ENCODE measurements at regions not wholly inside any gene's neighbourhood (a gene's known extent, or its start where the extent isn't known, plus 50 kb on each side); places are given as distances from the start of the nearest gene placed in this dataset.

DNA sequence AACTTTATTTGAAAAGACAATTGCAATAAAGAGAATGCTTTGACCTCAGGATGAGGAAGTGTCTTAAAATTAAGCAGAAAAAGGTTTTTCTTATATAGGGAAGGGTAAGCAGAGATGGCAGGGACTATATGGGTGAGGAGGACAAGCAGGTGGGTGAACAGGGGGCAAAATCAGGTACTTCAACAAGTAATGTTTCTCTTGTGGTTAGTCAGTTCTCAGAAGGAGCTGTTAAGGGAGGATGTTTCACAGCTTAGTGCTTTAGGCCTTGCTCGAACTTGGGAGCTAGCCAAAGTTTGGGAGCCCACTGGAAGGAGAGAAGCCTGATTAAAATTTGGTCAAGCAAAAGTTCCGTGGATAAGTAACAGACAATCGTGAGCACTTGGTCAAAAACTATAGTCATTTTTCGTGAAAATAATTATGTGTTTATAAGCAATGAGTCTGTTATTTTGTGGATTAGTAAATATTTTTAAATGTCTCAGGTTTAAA, 364.2 kb upstream of the TMPO start:
- Histone ChIP-seq H3K27me3 (ENCODE audit: control insufficient read depth, insufficient read depth, low read length) (no peaks in the 10 kb centered on the region), H3K36me3 (ENCODE audit: control insufficient read depth, low read depth, low read length) (no peaks in the 10 kb centered on the region), H3K9me3 (ENCODE audit: control insufficient read depth, low read depth, low read length) (no peaks in the 10 kb centered on the region), H3K9ac (ENCODE audit: low read length) (no peak overlapping the region), H3K4me1 (ENCODE audit: control insufficient read depth, low read depth, low read length) (peaks cover 8% of the 10 kb centered on the region), H3K27ac (ENCODE audit: low read length) (no peak overlapping the region), H3K4me3 (ENCODE audit: low read length) (no peak overlapping the region)

DNA sequence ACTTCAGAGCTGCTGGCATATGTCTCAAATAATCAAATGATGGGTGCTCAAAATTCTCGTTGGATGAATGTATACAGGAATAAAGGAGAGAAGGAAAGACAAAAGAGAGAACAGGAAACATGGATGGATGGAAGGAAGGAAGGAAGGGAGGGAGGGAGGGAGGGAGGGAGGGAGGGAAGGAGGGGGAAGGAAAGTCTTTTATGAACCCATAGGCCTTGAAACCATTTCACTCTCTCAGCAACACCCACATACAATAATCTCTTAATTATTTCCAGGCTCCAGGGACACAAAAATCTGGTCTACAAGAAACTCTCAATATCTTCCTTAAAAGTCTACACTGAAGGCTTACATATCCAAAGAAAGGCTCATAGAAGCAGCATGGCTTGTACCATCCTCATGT, 363.4 kb upstream of the TMPO start:
- Histone ChIP-seq H3K9ac (ENCODE audit: low read length) (no peak overlapping the region), H3K36me3 (ENCODE audit: control insufficient read depth, low read depth, low read length) (no peaks in the 10 kb centered on the region), H3K27ac (ENCODE audit: low read length) (no peak overlapping the region), H3K9me3 (ENCODE audit: control insufficient read depth, low read depth, low read length) (no peaks in the 10 kb centered on the region), H3K4me1 (ENCODE audit: control insufficient read depth, low read depth, low read length) (peaks cover 8% of the 10 kb centered on the region), H3K27me3 (ENCODE audit: control insufficient read depth, insufficient read depth, low read length) (no peaks in the 10 kb centered on the region), H3K4me3 (ENCODE audit: low read length) (no peak overlapping the region)

DNA sequence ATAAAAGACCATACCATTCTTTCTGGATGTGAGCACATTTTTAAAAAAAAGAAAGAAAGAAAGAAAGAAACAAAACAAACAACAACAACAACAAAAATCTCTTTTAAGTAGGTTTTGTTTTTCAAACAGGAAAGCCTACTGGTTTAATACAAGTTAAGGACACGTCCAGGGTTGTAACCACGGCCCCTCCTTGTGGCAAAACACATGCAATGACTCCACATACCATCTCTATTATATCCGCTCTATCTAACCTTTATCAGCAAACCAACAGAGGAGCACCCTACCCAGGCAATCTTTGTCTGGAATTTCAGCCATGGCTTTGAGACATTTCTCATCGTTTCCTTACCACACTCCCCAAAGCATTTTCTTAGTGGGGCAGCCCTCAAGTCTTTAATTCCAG, 360.5 kb upstream of the TMPO start:
- Histone ChIP-seq H3K27ac (ENCODE audit: low read length) (no peak overlapping the region), H3K4me1 (ENCODE audit: control insufficient read depth, low read depth, low read length) (peaks cover 8% of the 10 kb centered on the region), H3K4me3 (ENCODE audit: low read length) (no peak overlapping the region), H3K36me3 (ENCODE audit: control insufficient read depth, low read depth, low read length) (no peaks in the 10 kb centered on the region), H3K9me3 (ENCODE audit: control insufficient read depth, low read depth, low read length) (no peaks in the 10 kb centered on the region), H3K27me3 (ENCODE audit: control insufficient read depth, insufficient read depth, low read length) (no peaks in the 10 kb centered on the region), H3K9ac (ENCODE audit: low read length) (no peak overlapping the region)

DNA sequence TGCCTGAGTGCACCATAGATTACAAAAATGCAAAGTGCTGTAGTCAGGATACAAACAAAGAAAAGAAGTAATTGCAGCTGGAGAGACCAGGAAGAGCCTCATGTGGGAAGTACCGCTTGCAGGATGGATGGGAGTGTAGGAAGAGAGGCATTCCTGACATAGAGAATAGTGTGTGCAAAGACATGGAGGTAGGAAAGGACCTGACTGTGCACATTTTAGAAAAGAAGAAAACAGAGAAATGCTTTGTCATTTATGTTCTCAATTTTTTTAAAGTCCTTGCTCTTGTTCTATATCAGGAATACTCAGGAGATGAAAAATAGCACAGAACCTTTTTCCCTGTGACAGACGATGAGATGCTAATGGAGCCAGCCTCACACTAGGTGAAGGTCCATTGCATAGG, 358.7 kb upstream of the TMPO start:
- Histone ChIP-seq H3K36me3 (ENCODE audit: control insufficient read depth, low read depth, low read length) (no peaks in the 10 kb centered on the region), H3K9me3 (ENCODE audit: control insufficient read depth, low read depth, low read length) (no peaks in the 10 kb centered on the region)

DNA sequence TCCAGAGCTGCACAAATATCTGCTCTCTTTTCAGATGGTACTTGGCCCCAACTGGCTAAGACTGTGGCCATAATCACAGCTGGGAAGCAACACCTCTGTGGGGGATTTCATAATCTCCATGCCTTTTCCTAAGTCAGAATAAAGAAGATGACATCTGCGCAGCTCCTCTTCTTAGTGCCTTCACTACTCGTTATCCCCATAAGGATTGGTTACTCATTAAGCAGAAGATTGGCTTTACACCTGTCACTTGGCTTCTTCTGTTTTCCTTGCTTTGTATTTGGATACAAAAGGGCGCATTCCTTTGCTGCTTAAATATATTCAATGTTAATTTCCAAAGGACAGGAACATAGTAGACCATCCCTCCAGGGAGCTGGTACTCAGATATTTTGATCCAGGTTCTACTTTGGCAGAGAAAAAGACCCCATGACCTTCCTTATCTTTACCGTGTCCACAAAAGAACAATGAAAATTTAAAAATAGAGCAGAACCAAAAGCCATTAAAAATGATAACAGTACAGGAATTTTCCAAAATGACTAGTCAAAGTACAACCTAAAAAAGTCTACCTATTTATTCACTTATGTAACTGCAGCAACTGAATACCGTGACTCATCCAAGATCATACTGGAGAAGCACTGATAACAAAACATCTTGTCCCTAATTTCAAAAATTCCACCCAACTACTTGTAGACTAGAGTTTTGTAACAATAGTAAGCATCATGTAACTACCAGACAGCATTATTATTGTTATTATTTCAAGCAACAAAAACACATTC, 352.3 kb upstream of the TMPO start:
- Histone ChIP-seq H3K4me1 (ENCODE audit: control insufficient read depth, low read depth, low read length) (no peaks in the 10 kb centered on the region), H3K36me3 (ENCODE audit: control insufficient read depth, low read depth, low read length) (no peaks in the 10 kb centered on the region), H3K4me3 (ENCODE audit: low read length) (no peak overlapping the region), H3K9me3 (ENCODE audit: control insufficient read depth, low read depth, low read length) (no peaks in the 10 kb centered on the region), H3K27ac (ENCODE audit: low read length) (no peak overlapping the region), H3K9ac (ENCODE audit: low read length) (no peak overlapping the region), H3K27me3 (ENCODE audit: control insufficient read depth, insufficient read depth, low read length) (no peaks in the 10 kb centered on the region)

More for the DNA sequence above, 358.7 kb upstream of the TMPO start:
- H3K27ac ChIP-seq (ENCODE audit: low read length): no peak overlapping the region
- H3K4me1 ChIP-seq (ENCODE audit: control insufficient read depth, low read depth, low read length): peaks cover 8% of the 10 kb centered on the region
- H3K27me3 ChIP-seq (ENCODE audit: control insufficient read depth, insufficient read depth, low read length): no peaks in the 10 kb centered on the region
- no peak overlapping the region for H3K9ac ChIP-seq (ENCODE audit: low read length)
- no peak overlapping the region for H3K4me3 ChIP-seq (ENCODE audit: low read length)

DNA sequence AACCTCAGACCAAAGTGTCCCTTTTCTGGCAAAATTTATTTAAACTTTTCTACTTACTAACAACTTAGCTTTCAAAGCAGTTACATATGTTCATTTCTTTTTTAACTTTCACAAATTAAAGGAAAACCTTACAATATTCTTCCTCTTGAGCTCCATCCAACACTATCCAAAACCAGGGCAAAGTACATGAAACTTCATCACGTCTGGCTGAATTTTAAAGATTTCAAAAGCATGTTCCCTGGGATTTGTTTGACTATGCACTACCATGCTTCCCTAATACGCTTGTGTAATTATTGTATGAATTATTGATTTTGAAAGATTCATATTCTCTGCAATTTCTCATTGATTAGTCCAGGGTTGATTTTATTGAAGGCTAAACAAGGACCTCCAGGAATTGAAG, 343.1 kb upstream of the TMPO start:
- Histone ChIP-seq H3K9ac (ENCODE audit: low read length) (no peak overlapping the region), H3K4me1 (ENCODE audit: control insufficient read depth, low read depth, low read length) (no peaks in the 10 kb centered on the region), H3K9me3 (ENCODE audit: control insufficient read depth, low read depth, low read length) (no peaks in the 10 kb centered on the region), H3K36me3 (ENCODE audit: control insufficient read depth, low read depth, low read length) (no peaks in the 10 kb centered on the region), H3K27ac (ENCODE audit: low read length) (no peak overlapping the region), H3K4me3 (ENCODE audit: low read length) (no peak overlapping the region), H3K27me3 (ENCODE audit: control insufficient read depth, insufficient read depth, low read length) (no peaks in the 10 kb centered on the region)

DNA sequence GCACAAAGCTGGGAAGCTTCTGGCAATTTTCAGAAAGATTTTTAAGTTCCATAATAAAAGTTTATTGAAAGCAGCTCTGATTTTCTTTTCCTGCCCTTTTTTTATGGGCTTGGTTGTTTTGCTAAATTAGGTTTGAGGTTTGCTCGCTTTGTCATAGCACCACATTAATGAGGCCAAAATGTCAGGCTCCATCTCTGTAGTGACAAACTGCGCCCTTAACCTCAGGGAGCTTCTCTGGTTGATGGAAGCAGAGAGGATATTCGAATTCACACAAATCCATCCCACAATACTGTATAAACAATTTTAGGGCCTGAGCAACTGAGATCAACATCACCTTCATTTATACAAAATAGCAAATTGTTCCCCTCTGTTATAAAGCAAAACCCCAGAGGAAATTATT, 342.6 kb upstream of the TMPO start:
- no peak overlapping the region for H3K27ac ChIP-seq (ENCODE audit: low read length)
- H3K27me3 ChIP-seq (ENCODE audit: control insufficient read depth, insufficient read depth, low read length): no peaks in the 10 kb centered on the region
- no peaks in the 10 kb centered on the region for H3K36me3 ChIP-seq (ENCODE audit: control insufficient read depth, low read depth, low read length)
- H3K9ac ChIP-seq (ENCODE audit: low read length): no peak overlapping the region
- no peaks in the 10 kb centered on the region for H3K4me1 ChIP-seq (ENCODE audit: control insufficient read depth, low read depth, low read length)
- no peaks in the 10 kb centered on the region for H3K9me3 ChIP-seq (ENCODE audit: control insufficient read depth, low read depth, low read length)
- H3K4me3 ChIP-seq (ENCODE audit: low read length): no peak overlapping the region

DNA sequence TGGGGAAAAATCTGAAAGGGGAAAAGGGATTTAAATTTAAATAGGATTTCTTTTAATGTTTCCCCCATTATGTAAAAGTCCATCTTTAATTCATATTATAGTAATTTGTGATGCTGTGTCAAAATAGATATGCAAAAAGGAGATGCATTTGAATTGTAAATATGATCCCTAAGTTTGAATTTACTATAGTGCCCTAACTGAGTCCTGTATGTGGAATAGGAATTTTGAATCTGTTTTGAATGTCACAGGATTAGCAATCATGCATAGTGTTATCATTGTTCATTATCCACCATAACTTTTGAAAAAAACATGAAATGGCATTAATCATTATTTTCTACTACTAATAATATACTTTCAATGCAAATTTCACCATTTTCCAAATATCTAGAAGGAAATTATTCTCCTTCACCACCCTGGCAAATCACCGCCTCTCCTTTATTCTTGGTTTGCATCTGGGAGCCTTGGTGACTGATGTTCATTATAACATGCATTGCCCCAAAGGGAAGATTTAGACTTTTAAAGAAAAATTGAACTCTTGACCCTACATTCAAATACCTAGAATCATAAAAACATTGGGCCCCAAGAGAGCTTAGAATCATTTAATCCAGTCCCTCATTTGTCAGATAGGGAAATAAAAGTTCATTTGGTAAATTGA, 341.5 kb upstream of the TMPO start:
- H3K27ac ChIP-seq (ENCODE audit: low read length): no peak overlapping the region
- no peaks in the 10 kb centered on the region for H3K27me3 ChIP-seq (ENCODE audit: control insufficient read depth, insufficient read depth, low read length)
- H3K4me1 ChIP-seq (ENCODE audit: control insufficient read depth, low read depth, low read length): no peaks in the 10 kb centered on the region
- no peaks in the 10 kb centered on the region for H3K9me3 ChIP-seq (ENCODE audit: control insufficient read depth, low read depth, low read length)
- H3K9ac ChIP-seq (ENCODE audit: low read length): no peak overlapping the region
- H3K36me3 ChIP-seq (ENCODE audit: control insufficient read depth, low read depth, low read length): no peaks in the 10 kb centered on the region
- H3K4me3 ChIP-seq (ENCODE audit: low read length): no peak overlapping the region

DNA sequence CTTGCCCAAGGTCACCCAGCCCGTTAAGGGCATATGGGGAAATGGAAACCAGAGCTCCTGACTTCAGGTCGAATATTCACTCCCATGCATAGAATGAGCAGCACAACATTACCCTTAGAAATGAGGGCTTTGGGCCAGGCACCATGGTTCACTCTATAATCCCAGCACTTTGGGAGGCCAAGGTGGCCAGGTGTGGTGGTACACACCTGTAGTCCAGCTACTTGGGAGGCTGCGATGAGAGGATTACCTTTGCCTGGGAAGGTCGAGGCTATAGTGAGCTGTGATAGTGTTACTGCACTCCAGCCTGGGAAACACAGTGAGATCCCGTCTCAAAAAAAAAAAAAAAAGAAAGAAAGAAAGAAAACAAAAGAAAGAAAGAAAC, 341.0 kb upstream of the TMPO start:
- Histone ChIP-seq H3K4me3 (ENCODE audit: low read length) (no peak overlapping the region), H3K36me3 (ENCODE audit: control insufficient read depth, low read depth, low read length) (no peaks in the 10 kb centered on the region), H3K9me3 (ENCODE audit: control insufficient read depth, low read depth, low read length) (no peaks in the 10 kb centered on the region)

DNA sequence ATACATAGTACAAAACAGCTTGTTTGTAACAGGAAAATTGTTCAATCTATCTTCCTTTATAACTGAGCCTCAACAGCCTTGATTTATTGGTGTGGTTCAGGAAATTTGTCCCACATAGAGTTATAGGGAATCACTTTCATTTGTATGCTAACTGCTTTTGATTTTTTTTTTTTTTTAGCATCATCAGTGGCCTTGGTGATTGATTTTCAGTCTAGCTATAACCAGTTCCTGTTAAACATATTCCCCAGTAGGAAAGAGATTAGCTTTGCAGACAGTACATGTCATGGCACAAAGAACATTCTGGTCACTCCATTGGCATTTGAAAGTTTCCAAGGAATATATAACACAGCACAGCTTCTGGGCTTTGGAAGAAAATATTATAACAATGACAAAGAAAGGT, 337.3 kb upstream of the TMPO start:
- no peak overlapping the region for H3K27ac ChIP-seq (ENCODE audit: low read length)
- H3K27me3 ChIP-seq (ENCODE audit: control insufficient read depth, insufficient read depth, low read length): no peaks in the 10 kb centered on the region

More for the DNA sequence above, 341.0 kb upstream of the TMPO start:
- no peaks in the 10 kb centered on the region for H3K27me3 ChIP-seq (ENCODE audit: control insufficient read depth, insufficient read depth, low read length)
- H3K9ac ChIP-seq (ENCODE audit: low read length): no peak overlapping the region
- no peak overlapping the region for H3K27ac ChIP-seq (ENCODE audit: low read length)
- no peaks in the 10 kb centered on the region for H3K4me1 ChIP-seq (ENCODE audit: control insufficient read depth, low read depth, low read length)

DNA sequence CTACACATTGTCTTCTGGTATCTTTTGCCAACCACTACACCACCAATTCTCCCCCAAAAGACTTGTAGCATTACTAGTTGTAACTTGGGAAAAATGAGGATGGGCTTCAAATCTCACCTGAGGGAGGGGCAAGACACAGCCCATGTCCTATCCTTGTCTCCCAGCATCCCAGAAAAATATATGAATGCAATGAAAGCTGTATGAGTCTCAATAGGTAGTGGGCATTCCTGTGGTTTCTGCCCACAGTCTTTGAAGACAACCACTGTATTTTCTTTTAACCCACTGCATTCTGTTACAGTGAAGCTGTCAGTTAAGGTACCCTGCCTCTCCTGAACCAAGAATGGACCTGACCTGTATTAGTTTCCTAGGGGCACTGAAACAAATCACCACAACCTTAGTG, 336.2 kb upstream of the TMPO start:
- H3K9ac ChIP-seq (ENCODE audit: low read length): no peak overlapping the region
- H3K36me3 ChIP-seq (ENCODE audit: control insufficient read depth, low read depth, low read length): no peaks in the 10 kb centered on the region
- H3K4me1 ChIP-seq (ENCODE audit: control insufficient read depth, low read depth, low read length): no peaks in the 10 kb centered on the region
- no peak overlapping the region for H3K4me3 ChIP-seq (ENCODE audit: low read length)
- H3K9me3 ChIP-seq (ENCODE audit: control insufficient read depth, low read depth, low read length): no peaks in the 10 kb centered on the region
- no peaks in the 10 kb centered on the region for H3K27me3 ChIP-seq (ENCODE audit: control insufficient read depth, insufficient read depth, low read length)
- H3K27ac ChIP-seq (ENCODE audit: low read length): no peak overlapping the region

More for the DNA sequence above, 337.3 kb upstream of the TMPO start:
- no peaks in the 10 kb centered on the region for H3K9me3 ChIP-seq (ENCODE audit: control insufficient read depth, low read depth, low read length)
- H3K4me3 ChIP-seq (ENCODE audit: low read length): no peak overlapping the region
- H3K9ac ChIP-seq (ENCODE audit: low read length): no peak overlapping the region
- H3K36me3 ChIP-seq (ENCODE audit: control insufficient read depth, low read depth, low read length): no peaks in the 10 kb centered on the region
- no peaks in the 10 kb centered on the region for H3K4me1 ChIP-seq (ENCODE audit: control insufficient read depth, low read depth, low read length)

DNA sequence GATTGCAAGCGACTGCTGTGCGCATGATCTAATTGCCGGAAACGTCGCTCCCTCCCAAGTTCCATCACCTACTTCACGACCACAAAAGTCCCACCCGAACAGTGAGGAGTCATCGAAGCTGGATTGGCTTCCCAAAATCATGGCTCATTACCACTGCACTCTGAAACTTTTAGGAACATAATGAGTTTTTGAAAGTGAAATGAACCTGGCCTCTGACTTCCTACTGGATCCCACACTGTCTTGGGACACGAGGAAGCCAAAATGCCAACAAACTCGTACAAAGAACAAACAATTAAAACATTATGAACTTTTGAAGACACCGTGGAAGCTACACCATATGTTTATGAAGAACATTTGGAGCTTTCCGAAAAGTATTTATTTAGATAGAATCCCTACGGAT, 334.8 kb upstream of the TMPO start:
- Histone ChIP-seq H3K36me3 (ENCODE audit: control insufficient read depth, low read depth, low read length) (no peaks in the 10 kb centered on the region), H3K4me1 (ENCODE audit: control insufficient read depth, low read depth, low read length) (no peaks in the 10 kb centered on the region), H3K9ac (ENCODE audit: low read length) (no peak overlapping the region), H3K9me3 (ENCODE audit: control insufficient read depth, low read depth, low read length) (no peaks in the 10 kb centered on the region), H3K27ac (ENCODE audit: low read length) (no peak overlapping the region), H3K27me3 (ENCODE audit: control insufficient read depth, insufficient read depth, low read length) (no peaks in the 10 kb centered on the region), H3K4me3 (ENCODE audit: low read length) (no peak overlapping the region)
